Muscle of leg (tissue), 3 donors: ENCODE measurements at regions not wholly inside any gene's neighbourhood (a gene's known extent, or its start where the extent isn't known, plus 50 kb on each side); places are given as distances from the start of the nearest gene placed in this dataset.
A peak's percentile ranks its signal among the peaks of the same experiment; 100 is the strongest.

ENCODE experiments used
- DNase-seq: peaks from one replicate; pipeline ENCODE4 v3.0.0; 2013
- H3K27ac ChIP-seq: one replicate; pipeline ENCODE4 v1.5.1; 2013; ENCODE audit warnings: mild to moderate bottlenecking, low read length, control low read depth
- H3K27me3 ChIP-seq: one replicate; pipeline ENCODE4 v1.6.1; 2013; ENCODE audit warnings: low read length; ENCODE audit not compliant: control insufficient read depth, insufficient read depth
- H3K36me3 ChIP-seq: one replicate; pipeline ENCODE4 v1.6.1; 2013; ENCODE audit warnings: low read length; ENCODE audit not compliant: control insufficient read depth, insufficient read depth
- H3K4me1 ChIP-seq: one replicate; pipeline ENCODE4 v1.6.1; 2013; ENCODE audit warnings: low read length; ENCODE audit not compliant: control insufficient read depth, insufficient read depth
- H3K4me3 ChIP-seq: one replicate; pipeline ENCODE4 v1.5.1; 2013; ENCODE audit warnings: low read length, control low read depth
- H3K9me3 ChIP-seq: replicated peaks from 2 replicates; pipeline ENCODE4 v1.6.1; 2013; ENCODE audit warnings: low read depth, low read length; ENCODE audit not compliant: control insufficient read depth
- WGBS: methylation state at CpG from one replicate; pipeline ENCODE4 v1.1.5; 2013; ENCODE audit warnings: missing lambda C conversion rate; ENCODE audit not compliant: insufficient coverage; 5-methylcytosine and 5-hydroxymethylcytosine counted together

DNA sequence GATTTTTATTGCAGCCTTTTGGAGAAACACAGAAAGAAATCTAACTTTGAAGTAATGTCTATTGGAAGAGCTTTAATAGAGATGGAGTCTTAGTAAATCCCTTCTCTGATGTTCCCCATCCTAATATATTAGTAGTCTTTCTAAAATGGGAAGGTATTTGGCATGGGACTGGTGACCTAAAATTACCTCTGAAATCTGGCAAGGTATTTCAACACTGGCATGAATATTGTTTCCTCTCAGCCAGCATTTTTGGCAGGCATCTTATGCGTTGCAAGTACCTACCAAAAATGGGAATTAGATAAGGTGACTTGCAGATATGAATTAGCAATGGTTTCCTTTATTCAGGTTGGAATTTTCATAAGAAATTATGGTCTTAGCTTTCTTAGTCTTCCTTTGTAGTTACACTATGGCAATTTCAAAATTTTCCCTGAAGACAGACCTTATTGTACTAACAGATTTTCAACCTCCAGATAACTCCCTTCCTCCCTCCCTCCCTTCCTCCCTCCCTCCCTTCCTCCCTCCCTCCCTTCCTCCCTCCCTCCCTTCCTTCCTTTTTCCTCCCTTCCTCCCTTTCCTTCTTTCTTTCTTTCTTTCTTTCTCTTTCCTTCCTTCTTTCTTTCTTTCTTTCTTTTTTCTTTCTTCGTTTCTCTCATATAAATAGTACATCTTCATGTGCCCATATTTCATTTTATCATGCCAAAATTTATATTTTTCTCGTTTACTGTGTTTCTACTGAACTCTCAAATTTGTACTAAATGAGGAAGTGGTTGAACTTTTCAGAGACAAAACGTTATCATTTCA lies 168.2 kb upstream of the KCNMB2 start:
- peak; percentile 32 for DNase-seq
- H3K27ac ChIP-seq, result no peak overlapping the region
- no CpG with 5 or more reads among the region's 4 CpGs for WGBS

DNA sequence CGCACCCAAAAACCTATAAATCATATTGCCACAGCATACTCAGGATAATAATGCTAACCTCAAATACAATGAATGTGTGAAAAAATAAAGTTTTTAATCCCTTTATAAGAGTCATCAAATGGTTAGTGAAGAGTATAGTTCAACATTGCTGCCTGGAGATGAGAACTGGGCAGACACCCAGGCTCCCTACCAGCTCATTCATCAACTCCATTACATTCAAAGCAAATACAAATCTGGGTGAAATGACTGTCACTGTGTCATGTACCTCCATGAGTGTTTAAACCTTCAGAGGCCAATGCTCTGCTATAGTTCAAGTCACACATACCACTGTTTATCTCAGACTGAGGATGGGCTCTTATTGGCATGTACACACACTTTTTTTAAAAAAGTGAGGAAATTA lies 167.2 kb upstream of the KCNMB2 start:
- Histone ChIP-seq H3K27ac (no peak overlapping the region), H3K27me3 (no peaks in the 10 kb centered on the region), H3K4me1 (no peaks in the 10 kb centered on the region), H3K9me3 (peaks cover 4% of the 10 kb centered on the region), H3K4me3 (no peak overlapping the region), H3K36me3 (no peaks in the 10 kb centered on the region)
- no CpG with 5 or more reads among the region's 1 CpG for WGBS
- no peak for DNase-seq

More for the DNA sequence above, 168.2 kb upstream of the KCNMB2 start:
- H3K36me3 ChIP-seq, result no peaks in the 10 kb centered on the region
- no peaks in the 10 kb centered on the region for H3K27me3 ChIP-seq
- no peaks in the 10 kb centered on the region for H3K4me1 ChIP-seq
- H3K4me3 ChIP-seq, result no peak overlapping the region
- peaks cover 8% of the 10 kb centered on the region for H3K9me3 ChIP-seq

DNA sequence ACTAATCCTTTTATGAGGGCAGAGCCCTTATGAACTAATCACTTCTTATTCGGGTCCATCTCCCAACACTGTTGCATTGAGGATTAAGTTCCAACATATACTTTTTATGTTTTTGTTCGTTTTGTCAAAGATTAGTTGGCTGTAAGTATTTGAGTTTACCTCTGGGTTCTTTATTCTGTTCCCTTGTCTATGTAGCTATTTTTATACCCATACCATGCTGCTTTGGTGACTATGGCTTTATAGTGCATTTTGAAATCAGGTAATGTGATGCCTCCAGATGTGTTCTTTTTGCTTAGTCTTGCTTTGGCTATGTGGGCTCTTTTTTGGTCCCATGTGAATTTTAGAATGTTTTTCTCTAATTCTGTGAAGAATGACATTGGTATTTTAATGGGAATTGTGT lies 166.4 kb upstream of the KCNMB2 start:
- peaks cover 4% of the 10 kb centered on the region for H3K9me3 ChIP-seq
- no peak for DNase-seq
- no peaks in the 10 kb centered on the region for H3K4me1 ChIP-seq
- no CpG with 5 or more reads among the region's 2 CpGs for WGBS
- H3K4me3 ChIP-seq, result no peak overlapping the region
- no peak overlapping the region for H3K27ac ChIP-seq
- no peaks in the 10 kb centered on the region for H3K27me3 ChIP-seq
- no peaks in the 10 kb centered on the region for H3K36me3 ChIP-seq

DNA sequence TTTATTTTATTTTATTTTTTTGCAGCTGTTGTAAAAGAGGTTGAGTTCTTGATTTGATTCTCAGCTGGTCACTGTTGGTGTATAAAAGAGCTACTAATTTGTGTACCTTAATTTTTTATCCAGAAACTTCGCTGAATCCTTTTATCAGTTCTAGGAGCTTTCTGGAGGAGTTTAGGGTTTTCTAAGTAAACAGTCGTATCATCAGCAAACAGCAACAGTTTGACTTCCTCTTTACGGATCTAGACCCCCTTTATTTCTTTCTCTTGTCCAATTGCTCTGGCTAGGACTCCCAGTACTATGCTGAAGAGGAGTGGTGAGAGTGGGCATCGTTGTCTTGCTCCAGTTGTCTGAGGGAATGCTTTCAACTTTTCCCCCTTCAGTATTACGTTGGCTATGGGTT lies 165.8 kb upstream of the KCNMB2 start:
- DNase-seq, result no peak
- no peaks in the 10 kb centered on the region for H3K4me1 ChIP-seq
- no peaks in the 10 kb centered on the region for H3K36me3 ChIP-seq
- no peak overlapping the region for H3K4me3 ChIP-seq
- no CpG with 5 or more reads among the region's 5 CpGs for WGBS
- H3K9me3 ChIP-seq, result peaks cover 4% of the 10 kb centered on the region
- no peaks in the 10 kb centered on the region for H3K27me3 ChIP-seq
- no peak overlapping the region for H3K27ac ChIP-seq

DNA sequence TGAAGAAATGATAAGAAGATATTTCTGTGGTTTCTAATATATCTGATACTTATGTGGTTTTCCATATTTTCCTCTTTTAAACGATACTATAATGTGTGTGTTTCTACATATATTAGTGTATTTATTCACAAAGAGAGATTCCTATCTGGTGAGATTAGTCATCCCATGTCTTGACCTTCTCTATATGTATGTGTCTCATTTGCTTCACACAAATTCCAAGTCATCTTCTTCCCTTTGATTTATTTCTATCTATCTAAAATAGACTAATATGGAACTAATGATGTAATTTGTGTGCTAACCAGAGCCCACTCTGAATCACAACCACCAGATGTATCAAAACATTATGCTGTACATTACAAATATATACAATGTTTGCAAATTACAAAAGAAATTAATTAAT lies 154.7 kb upstream of the KCNMB2 start:
- H3K27me3 ChIP-seq, result no peaks in the 10 kb centered on the region
- no peak overlapping the region for H3K27ac ChIP-seq
- no peak overlapping the region for H3K4me3 ChIP-seq
- WGBS, result no CpG with 5 or more reads among the region's 1 CpG
- no peak for DNase-seq
- no peaks in the 10 kb centered on the region for H3K9me3 ChIP-seq
- H3K36me3 ChIP-seq, result no peaks in the 10 kb centered on the region
- H3K4me1 ChIP-seq, result peaks cover 4% of the 10 kb centered on the region

DNA sequence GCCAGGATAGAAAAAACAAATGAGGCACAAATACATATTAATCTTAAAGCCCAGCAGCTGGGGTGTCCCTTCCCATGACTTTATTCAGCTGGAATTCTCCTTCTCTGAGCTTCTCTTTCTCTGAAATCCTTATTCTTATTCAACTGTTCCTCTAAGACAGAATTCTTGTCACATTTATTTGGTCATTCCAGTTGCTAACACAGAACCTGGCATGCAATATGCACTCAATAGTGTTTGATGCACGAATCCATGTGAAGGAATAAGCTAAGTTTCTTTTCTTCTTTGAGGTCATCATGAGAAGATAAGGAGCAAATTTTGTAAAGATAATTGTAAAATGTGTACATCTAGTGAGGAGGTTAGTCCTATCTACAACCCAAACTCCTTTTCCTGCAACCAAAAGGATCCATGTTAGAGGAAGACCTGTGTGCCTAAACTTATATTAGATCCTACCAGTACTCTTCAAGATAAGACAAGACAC lies 154.2 kb upstream of the KCNMB2 start:
- DNase-seq, result no peak

DNA sequence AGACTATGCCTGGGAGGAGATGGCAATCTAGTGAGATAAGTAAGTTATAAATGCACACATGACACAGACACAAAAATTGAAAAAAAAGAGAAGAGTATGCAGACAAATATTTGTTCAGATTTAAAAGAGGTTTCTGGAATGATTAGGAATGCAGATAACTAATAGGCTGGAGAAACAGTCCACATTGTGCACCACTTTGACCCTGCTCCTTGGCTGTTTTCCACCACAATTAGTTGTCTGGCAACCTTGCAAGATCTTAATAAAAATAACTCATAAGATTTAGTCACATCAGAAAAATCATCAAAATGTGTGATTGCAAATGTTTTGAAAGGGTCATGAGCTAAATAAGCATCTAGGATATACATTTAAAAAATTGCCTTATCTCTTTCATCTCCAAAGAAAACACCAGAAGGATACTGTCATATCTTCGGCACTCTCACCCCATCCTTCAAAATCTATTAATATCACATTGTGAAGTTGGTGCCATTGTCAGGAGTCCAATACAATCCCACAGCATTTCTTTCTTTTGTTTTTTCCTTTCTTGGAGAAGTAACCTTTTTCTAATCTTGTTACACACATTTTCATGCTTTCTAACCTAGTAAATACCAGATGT lies 153.7 kb upstream of the KCNMB2 start:
- no peak overlapping the region for H3K4me3 ChIP-seq
- no peak overlapping the region for H3K27ac ChIP-seq
- no peaks in the 10 kb centered on the region for H3K36me3 ChIP-seq
- no CpG with 5 or more reads among the region's 1 CpG for WGBS
- H3K27me3 ChIP-seq, result no peaks in the 10 kb centered on the region
- peak; percentile 43 for DNase-seq
- H3K9me3 ChIP-seq, result no peaks in the 10 kb centered on the region
- peaks cover 4% of the 10 kb centered on the region for H3K4me1 ChIP-seq

More for the DNA sequence above, 154.2 kb upstream of the KCNMB2 start:
- WGBS, result no CpG with 5 or more reads among the region's 1 CpG
- no peaks in the 10 kb centered on the region for H3K9me3 ChIP-seq
- H3K4me3 ChIP-seq, result no peak overlapping the region
- peaks cover 4% of the 10 kb centered on the region for H3K4me1 ChIP-seq
- no peaks in the 10 kb centered on the region for H3K36me3 ChIP-seq
- no peaks in the 10 kb centered on the region for H3K27me3 ChIP-seq
- no peak overlapping the region for H3K27ac ChIP-seq

DNA sequence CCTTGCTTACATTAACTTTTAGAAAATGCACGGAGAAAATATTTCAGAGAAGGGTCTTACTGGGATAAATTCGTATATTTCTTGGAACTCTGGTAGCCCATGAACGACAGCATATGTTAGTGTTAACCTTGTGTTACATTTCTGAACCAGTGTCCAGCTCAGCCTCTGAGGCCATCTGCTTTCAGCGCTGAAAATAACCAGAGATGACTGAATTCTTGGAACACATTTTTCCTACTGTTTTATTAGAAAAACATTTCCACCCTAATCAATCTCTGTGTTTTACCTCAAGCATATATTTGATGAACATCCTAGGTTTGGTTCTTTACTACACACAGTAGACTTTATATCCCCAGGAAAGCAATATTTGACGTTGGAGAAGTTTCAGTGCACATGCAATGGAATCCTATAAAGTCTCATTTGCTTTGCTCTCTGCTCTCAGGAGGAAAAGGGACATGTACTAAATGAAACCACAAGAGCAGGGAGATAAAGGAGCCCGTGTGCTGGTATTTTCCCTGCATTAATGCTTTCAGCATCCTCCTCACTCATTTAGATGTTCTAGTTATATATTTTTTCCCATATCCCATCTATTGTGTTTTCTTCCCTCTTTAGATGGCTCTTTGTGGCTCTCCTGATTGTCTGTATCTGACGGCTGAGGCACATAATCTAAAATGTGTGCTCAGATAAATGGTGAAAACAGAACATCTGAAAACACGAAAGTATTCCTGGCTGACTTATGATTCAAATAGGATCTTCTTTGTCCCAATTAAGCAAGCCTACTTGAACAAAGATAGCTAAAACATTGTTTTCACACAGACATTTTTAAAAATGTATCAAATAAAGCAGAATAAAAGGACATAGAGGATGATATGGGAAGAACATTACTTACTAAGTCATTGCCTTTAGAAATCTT lies 151.7 kb upstream of the KCNMB2 start:
- H3K36me3 ChIP-seq, result no peaks in the 10 kb centered on the region
- H3K27me3 ChIP-seq, result no peaks in the 10 kb centered on the region
- no peak overlapping the region for H3K4me3 ChIP-seq
- WGBS, result 0% methylated on average over 3 of the region's 8 CpGs
- peak; percentile 90 for DNase-seq
- H3K4me1 ChIP-seq, result peaks cover 4% of the 10 kb centered on the region
- no peaks in the 10 kb centered on the region for H3K9me3 ChIP-seq
- H3K27ac ChIP-seq, result peak overlapping the region; percentile 77

DNA sequence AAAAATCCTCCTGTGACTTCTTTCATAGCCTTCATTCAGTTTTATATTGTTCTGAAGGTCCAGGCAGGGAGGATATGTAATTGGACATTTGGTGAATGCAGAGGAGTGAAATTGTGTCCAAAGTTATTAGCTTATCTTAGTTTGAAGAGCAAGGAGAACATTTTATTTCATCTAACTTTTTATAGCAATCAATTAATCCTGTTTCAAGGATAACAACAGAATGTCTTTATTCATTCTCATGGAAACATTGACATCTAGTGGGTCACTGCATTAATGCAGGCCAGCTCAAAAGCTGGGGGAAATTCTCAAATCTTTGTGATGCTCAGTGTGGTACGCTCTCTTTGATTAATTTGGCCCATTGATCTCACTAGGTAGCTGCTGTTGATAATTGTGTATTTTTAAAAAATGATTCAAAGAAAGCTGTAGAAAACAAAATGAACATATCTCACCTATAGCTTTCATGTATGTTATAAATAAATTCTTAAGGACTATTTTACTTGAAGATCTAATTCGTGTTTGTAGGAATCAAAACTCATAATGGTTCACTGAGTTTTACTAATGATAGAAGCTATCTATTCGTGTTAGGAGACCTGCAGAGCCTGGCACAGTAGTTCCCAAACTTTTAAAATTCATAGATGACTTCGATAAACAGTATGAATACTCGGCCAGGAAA lies 150.8 kb upstream of the KCNMB2 start:
- H3K9me3 ChIP-seq, result no peaks in the 10 kb centered on the region
- peak; percentile 70 for DNase-seq
- H3K27ac ChIP-seq, result peak overlapping the region; percentile 77
- H3K4me3 ChIP-seq, result no peak overlapping the region
- H3K4me1 ChIP-seq, result peaks cover 4% of the 10 kb centered on the region
- H3K27me3 ChIP-seq, result no peaks in the 10 kb centered on the region
- 100% methylated on average over 1 of the region's 5 CpGs for WGBS
- no peaks in the 10 kb centered on the region for H3K36me3 ChIP-seq
